ENCODE measurements at regions not wholly inside any gene's neighbourhood (a gene's known extent, or its start where the extent isn't known, plus 50 kb on each side); places are given as distances from the start of the nearest gene placed in this dataset.

GRCh38 chr12:127054531-127054930 is 1212.4 kb upstream of the TMEM132C start:
- DNase-seq (ENCODE audit: low spot score) = no peak
- no peak for TF ChIP-seq CTCF (IDR thresholded peaks at IDR 0.05)
- Histone ChIP-seq H3K4me3 (no peak overlapping the region), H3K27ac (no peak overlapping the region)

DNA sequence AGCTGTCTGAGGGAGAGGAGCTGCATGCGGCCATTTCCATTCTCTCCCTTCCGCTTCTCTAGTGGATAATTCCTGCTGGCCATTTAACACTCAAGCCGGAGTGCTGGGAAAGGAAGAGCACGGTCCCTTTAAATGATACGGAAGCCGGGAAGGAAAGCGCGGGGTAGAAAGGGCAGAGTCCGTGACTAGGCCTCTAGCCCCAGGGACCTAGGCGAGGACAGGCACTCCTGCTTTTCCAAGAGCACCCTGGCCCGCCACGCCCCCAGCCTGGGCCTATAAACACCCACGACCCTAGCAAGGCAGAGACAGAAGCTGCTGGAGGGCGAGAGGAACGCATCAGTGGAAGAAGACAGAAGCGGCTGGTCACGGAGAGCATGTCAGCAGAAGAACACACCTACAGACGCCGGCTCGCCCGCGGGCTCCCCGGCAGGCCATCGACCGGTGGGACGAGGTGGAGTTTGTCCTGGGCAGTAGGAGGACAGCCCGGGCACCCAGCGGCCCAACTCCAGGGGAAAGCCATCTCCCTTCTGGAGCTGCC is 1206.6 kb upstream of the TMEM132C start:
- no peak overlapping the region for H3K4me3 ChIP-seq

DNA sequence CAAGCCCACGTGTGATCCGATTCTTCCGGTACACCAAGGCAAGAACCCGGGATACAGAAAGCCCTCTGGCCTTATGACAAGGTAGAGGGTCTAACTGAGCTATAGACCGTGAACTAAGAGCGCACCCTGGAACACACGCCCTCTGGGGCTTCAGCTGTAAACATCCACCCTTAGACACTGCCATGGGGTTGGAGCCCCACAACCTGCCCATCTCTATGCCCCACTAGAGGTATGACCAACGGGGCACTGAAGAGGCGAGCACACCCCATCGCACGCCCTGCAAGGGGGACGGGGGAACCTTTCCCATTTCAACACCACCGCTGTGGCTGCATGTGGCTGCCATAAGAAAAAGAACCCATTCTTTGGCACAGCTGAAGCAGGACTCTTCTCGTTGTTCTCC is 1206.0 kb upstream of the TMEM132C start:
- Histone ChIP-seq H3K4me3 (no peak overlapping the region), H3K27ac (no peak overlapping the region)
- DNase-seq (ENCODE audit: low spot score) = no peak

More for the DNA sequence above, 1206.6 kb upstream of the TMEM132C start:
- no peak overlapping the region for H3K27ac ChIP-seq
- DNase-seq (ENCODE audit: low spot score) = no peak
- no peak for TF ChIP-seq CTCF (IDR thresholded peaks at IDR 0.05)

GRCh38 chr12:127063339-127064072 is 1203.5 kb upstream of the TMEM132C start:
- no peak for DNase-seq (ENCODE audit: low spot score)
- no peak for TF ChIP-seq CTCF (IDR thresholded peaks at IDR 0.05)
- no peak overlapping the region for H3K4me3 ChIP-seq
- H3K27ac ChIP-seq = no peak overlapping the region

More for the DNA sequence above, 1206.0 kb upstream of the TMEM132C start:
- TF ChIP-seq CTCF (IDR thresholded peaks at IDR 0.05) = no peak

DNA sequence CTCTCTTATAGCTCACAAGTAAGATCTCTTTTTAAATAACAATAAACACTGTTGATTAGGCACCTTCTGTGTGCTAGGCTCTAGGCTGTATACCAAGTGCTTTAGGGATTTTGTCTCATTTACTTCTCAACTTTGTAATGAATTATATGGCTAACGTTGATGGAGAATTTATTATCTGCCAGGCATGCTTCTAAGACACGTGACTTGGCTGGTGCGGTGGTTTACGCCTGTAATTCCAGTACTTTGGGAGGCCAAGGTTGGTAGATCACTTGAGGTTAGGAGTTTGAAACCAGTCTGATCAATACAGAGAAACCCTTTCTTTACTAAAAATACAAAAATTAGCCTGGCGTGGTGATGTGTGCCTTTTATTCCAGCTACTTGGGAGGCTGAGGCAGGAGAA is 1202.8 kb upstream of the TMEM132C start:
- Histone ChIP-seq H3K27ac (no peak overlapping the region), H3K4me3 (no peak overlapping the region)
- DNase-seq (ENCODE audit: low spot score) = no peak
- no peak for TF ChIP-seq CTCF (IDR thresholded peaks at IDR 0.05)

DNA sequence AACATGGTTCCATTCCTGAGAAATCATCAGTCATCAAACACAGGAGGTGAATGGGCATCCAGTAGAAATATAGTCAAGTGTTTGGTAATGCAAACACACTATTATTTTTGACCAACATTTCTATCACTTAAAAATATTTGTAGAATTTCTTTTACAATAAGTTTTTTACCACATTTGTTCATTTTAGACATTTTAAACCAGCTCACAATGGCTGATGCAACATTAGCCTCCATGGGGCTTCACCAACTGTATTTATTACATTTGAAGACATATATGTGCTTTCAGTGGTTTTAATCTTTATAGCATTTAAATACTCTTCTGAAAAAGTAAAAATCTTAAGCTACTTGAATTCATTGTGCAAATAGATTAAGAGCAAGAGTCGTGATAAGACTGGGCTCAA is 1201.4 kb upstream of the TMEM132C start:
- H3K4me3 ChIP-seq = no peak overlapping the region
- no peak for DNase-seq (ENCODE audit: low spot score)
- no peak overlapping the region for H3K27ac ChIP-seq
- TF ChIP-seq CTCF (IDR thresholded peaks at IDR 0.05) = no peak

DNA sequence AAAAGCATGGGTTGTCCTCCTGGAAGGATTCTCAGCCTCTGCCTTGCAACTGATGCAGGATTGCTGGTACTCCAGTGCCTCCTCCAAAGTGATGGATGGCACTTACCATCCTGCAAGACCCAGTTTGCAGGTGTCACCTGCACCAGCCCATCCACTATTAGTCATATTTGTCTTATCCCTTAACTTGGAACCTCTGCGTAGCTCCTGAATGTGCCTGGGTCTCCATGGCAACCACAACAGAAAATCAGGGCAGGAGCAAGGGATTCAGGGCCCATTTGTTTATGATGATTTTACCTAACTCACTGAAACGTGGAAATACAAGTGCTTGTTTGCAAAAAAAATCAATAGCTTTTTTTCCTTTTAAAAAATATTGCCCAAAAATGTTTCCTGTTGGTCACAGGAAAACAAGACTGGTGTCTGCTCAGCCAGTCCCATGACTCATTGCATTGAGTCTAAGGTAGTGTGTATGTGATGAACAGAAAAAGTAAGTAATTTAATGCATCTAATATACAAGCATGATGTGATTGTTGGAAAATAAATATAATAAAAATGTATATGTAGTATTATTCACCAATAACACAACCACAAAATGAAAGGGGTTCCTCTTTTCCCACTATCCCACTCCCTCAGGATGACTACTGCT is 1196.3 kb upstream of the TMEM132C start:
- no peak for TF ChIP-seq CTCF (IDR thresholded peaks at IDR 0.05)
- DNase-seq (ENCODE audit: low spot score) = no peak
- H3K27ac ChIP-seq = no peak overlapping the region
- H3K4me3 ChIP-seq = no peak overlapping the region

Data from coronary artery (tissue), 2 donors.